Muscle layer of duodenum (tissue), 2 donors: ENCODE measurements at regions not wholly inside any gene's neighbourhood (a gene's known extent, or its start where the extent isn't known, plus 50 kb on each side); places are given as distances from the start of the nearest gene placed in this dataset.

Experiments used
- H3K27ac ChIP-seq: one replicate; pipeline ENCODE4 v1.7.0; 2013; ENCODE audit warnings: mild to moderate bottlenecking, low read length
- H3K27me3 ChIP-seq: one replicate; pipeline ENCODE4 v1.7.0; 2013; ENCODE audit warnings: low read depth, mild to moderate bottlenecking, control low read depth, low read length
- H3K36me3 ChIP-seq, 2 donors: one replicate each; pipeline ENCODE4 v1.7.0; 2013; ENCODE audit warnings: low read length in 2 of 2, control low read depth in 1 of 2, mild to moderate bottlenecking in 1 of 2; ENCODE audit not compliant: insufficient read depth in 2 of 2, control insufficient read depth in 1 of 2
- H3K4me1 ChIP-seq, 2 donors: one replicate each; pipeline ENCODE4 v1.7.0; 2013; ENCODE audit warnings: low read length in 2 of 2, mild to moderate bottlenecking in 2 of 2, control low read depth in 1 of 2, moderate library complexity in 1 of 2; ENCODE audit not compliant: insufficient read depth in 2 of 2, control insufficient read depth in 1 of 2
- H3K4me3 ChIP-seq, 2 donors: one replicate each; pipeline ENCODE4 v1.7.0; 2013; ENCODE audit warnings: low read length in 2 of 2, low read depth in 1 of 2, mild to moderate bottlenecking in 1 of 2
- H3K9me3 ChIP-seq, 2 donors: one replicate each; pipeline ENCODE4 v1.7.0; 2013; ENCODE audit warnings: low read length in 2 of 2, control low read depth in 1 of 2, mild to moderate bottlenecking in 1 of 2; ENCODE audit not compliant: control insufficient read depth in 1 of 2
- donor health status: healthy.

GRCh38 chr3:68055215-68055614 lies 400.8 kb upstream of the SUCLG2 start:
- H3K27me3 ChIP-seq: no peaks in the 10 kb centered on the region
- H3K36me3 ChIP-seq: no peaks in the 10 kb centered on the region
- no peaks in the 10 kb centered on the region for H3K9me3 ChIP-seq
- no peaks in the 10 kb centered on the region for H3K4me1 ChIP-seq
- no peak overlapping the region for H3K4me3 ChIP-seq
- H3K27ac ChIP-seq: no peak overlapping the region

GRCh38 chr3:68049776-68050175 lies 395.4 kb upstream of the SUCLG2 start:
- Histone ChIP-seq H3K9me3 (no peaks in the 10 kb centered on the region), H3K4me3 (no peak overlapping the region), H3K36me3 (no peaks in the 10 kb centered on the region), H3K27ac (no peak overlapping the region), H3K4me1 (no peaks in the 10 kb centered on the region), H3K27me3 (no peaks in the 10 kb centered on the region)

GRCh38 chr3:68045976-68046375 lies 391.6 kb upstream of the SUCLG2 start:
- no peaks in the 10 kb centered on the region for H3K27me3 ChIP-seq
- no peaks in the 10 kb centered on the region for H3K9me3 ChIP-seq
- no peaks in the 10 kb centered on the region for H3K4me1 ChIP-seq
- H3K36me3 ChIP-seq: no peaks in the 10 kb centered on the region
- no peak overlapping the region for H3K27ac ChIP-seq
- no peak overlapping the region for H3K4me3 ChIP-seq

- Histone ChIP-seq H3K4me3 (no peak overlapping the region), H3K9me3 (no peaks in the 10 kb centered on the region), H3K4me1 (no peaks in the 10 kb centered on the region), H3K36me3 (no peaks in the 10 kb centered on the region), H3K27me3 (no peaks in the 10 kb centered on the region), H3K27ac (no peak overlapping the region)
Measured at GRCh38 chr3:68033867-68034266, 379.5 kb upstream of the SUCLG2 start.

GRCh38 chr3:68032209-68032608 lies 377.8 kb upstream of the SUCLG2 start:
- Histone ChIP-seq H3K27me3 (no peaks in the 10 kb centered on the region), H3K27ac (no peak overlapping the region), H3K4me3 (no peak overlapping the region), H3K9me3 (no peaks in the 10 kb centered on the region), H3K4me1 (no peaks in the 10 kb centered on the region), H3K36me3 (no peaks in the 10 kb centered on the region)

- Histone ChIP-seq H3K27ac (no peak overlapping the region), H3K36me3 (no peaks in the 10 kb centered on the region), H3K9me3 (no peaks in the 10 kb centered on the region)
Measured at GRCh38 chr3:68025189-68025588, 370.8 kb upstream of the SUCLG2 start.

GRCh38 chr3:68019876-68020275 lies 365.5 kb upstream of the SUCLG2 start:
- Histone ChIP-seq H3K9me3 (no peaks in the 10 kb centered on the region), H3K4me3 (no peak overlapping the region), H3K27me3 (no peaks in the 10 kb centered on the region), H3K36me3 (no peaks in the 10 kb centered on the region), H3K27ac (no peak overlapping the region), H3K4me1 (no peaks in the 10 kb centered on the region)

More at GRCh38 chr3:68025189-68025588, 370.8 kb upstream of the SUCLG2 start:
- Histone ChIP-seq H3K4me3 (no peak overlapping the region), H3K27me3 (no peaks in the 10 kb centered on the region), H3K4me1 (no peaks in the 10 kb centered on the region)

GRCh38 chr3:68018275-68018674 lies 363.9 kb upstream of the SUCLG2 start:
- Histone ChIP-seq H3K9me3 (no peaks in the 10 kb centered on the region), H3K4me1 (no peaks in the 10 kb centered on the region), H3K27ac (no peak overlapping the region), H3K36me3 (no peaks in the 10 kb centered on the region), H3K4me3 (no peak overlapping the region), H3K27me3 (no peaks in the 10 kb centered on the region)

GRCh38 chr3:68017069-68017468 lies 362.7 kb upstream of the SUCLG2 start:
- Histone ChIP-seq H3K36me3 (no peaks in the 10 kb centered on the region), H3K27me3 (no peaks in the 10 kb centered on the region), H3K9me3 (no peaks in the 10 kb centered on the region), H3K4me1 (no peaks in the 10 kb centered on the region), H3K4me3 (no peak overlapping the region), H3K27ac (no peak overlapping the region)

- Histone ChIP-seq H3K36me3 (no peaks in the 10 kb centered on the region), H3K4me1 (peaks cover 0 to 5% of the 10 kb centered on the region in 2 donors), H3K27ac (no peak overlapping the region), H3K4me3 (no peak overlapping the region), H3K27me3 (peaks cover 6% of the 10 kb centered on the region), H3K9me3 (no peaks in the 10 kb centered on the region)
Measured at GRCh38 chr3:68009900-68010299, 355.5 kb upstream of the SUCLG2 start.

GRCh38 chr3:68007621-68008226 lies 353.3 kb upstream of the SUCLG2 start:
- Histone ChIP-seq H3K27ac (no peak overlapping the region), H3K27me3 (peaks cover 6% of the 10 kb centered on the region), H3K4me1 (peaks cover 0 to 5% of the 10 kb centered on the region in 2 donors), H3K4me3 (peak overlapping the region; percentile 21 to 76), H3K9me3 (no peaks in the 10 kb centered on the region), H3K36me3 (no peaks in the 10 kb centered on the region)

- peaks cover 6% of the 10 kb centered on the region for H3K27me3 ChIP-seq
- H3K27ac ChIP-seq: no peak overlapping the region
- no peak overlapping the region for H3K4me3 ChIP-seq
- H3K4me1 ChIP-seq: peaks cover 0 to 5% of the 10 kb centered on the region in 2 donors
- no peaks in the 10 kb centered on the region for H3K9me3 ChIP-seq
- no peaks in the 10 kb centered on the region for H3K36me3 ChIP-seq
Measured at GRCh38 chr3:68006646-68007045, 352.2 kb upstream of the SUCLG2 start.
